ENCODE measurements at regions not wholly inside any gene's neighbourhood (a gene's known extent, or its start where the extent isn't known, plus 50 kb on each side); places are given as distances from the start of the nearest gene placed in this dataset.

DNA sequence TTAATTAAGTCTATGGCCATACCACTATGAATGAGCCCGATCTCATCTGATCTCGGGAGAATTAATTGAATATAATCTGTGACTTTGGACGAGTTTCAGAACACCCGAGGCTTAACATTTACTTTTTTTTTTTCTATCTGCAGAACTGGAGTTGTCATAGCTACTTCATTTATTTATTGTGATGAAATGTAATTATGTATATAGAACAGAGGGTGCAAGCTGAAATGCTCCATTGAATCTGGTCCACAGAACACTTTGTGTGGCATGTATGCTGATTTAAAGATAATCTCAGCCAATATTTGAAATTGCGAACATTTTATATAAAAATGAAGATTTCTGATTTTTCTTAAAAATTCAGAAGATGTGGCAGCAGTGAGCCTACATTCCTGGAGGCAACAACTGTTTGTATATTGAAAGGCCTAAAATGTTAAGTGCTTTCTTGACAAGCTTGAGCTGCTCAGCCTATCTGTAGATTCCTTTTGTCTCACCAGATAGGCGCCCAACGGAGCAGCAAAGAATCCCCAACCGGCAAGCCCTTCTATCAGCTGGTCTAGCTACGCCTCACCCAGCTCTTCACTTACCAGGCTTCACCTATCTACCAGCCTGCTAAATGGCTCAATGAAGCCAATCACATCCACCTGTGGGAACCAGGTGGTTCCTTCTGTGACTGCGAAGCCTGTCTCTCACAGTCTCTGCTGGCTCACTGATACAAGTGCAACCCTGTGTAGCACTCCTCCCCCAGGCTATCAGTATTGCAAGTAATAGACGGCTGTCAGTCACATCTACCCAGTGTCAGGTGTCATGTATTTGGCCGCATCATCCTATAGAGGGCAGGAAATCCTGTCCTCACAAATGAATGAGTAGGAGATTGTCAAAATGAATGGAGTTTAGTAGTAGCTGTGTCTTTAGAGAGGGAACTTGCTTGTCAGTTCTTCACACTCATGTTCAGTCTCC lies 170.6 kb upstream of the MRPS30 start:
- TF ChIP-seq, protein P1, sequence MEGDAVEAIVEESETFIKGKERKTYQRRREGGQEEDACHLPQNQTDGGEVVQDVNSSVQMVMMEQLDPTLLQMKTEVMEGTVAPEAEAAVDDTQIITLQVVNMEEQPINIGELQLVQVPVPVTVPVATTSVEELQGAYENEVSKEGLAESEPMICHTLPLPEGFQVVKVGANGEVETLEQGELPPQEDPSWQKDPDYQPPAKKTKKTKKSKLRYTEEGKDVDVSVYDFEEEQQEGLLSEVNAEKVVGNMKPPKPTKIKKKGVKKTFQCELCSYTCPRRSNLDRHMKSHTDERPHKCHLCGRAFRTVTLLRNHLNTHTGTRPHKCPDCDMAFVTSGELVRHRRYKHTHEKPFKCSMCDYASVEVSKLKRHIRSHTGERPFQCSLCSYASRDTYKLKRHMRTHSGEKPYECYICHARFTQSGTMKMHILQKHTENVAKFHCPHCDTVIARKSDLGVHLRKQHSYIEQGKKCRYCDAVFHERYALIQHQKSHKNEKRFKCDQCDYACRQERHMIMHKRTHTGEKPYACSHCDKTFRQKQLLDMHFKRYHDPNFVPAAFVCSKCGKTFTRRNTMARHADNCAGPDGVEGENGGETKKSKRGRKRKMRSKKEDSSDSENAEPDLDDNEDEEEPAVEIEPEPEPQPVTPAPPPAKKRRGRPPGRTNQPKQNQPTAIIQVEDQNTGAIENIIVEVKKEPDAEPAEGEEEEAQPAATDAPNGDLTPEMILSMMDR (IDR thresholded peaks at IDR 0.05; ENCODE audit: low read depth, low read length, poor library complexity, severe bottlenecking), result no peak
- TF ChIP-seq EZH2phosphoT487 (IDR thresholded peaks at IDR 0.05; ENCODE audit: borderline replicate concordance, low read length), result no peak

Measured in DOHH2 (cell line).